ENCODE measurements at regions not wholly inside any gene's neighbourhood (a gene's known extent, or its start where the extent isn't known, plus 50 kb on each side); places are given as distances from the start of the nearest gene placed in this dataset.
A peak's percentile ranks its signal among the peaks of the same experiment; 100 is the strongest.
"Not testable (repeated sequence)": the region's sequence is repeated elsewhere in the genome, so short reads cannot be mapped to it uniquely, and the experiment has no call there.

GRCh38 chr2:113337809-113338208 lies 59.1 kb upstream of the PAX8 start:
- intact Hi-C loops (cut with micrococcal nuclease) = no loop called here
- H3K9me3 Mint-ChIP-seq = no peaks in the 10 kb centered on the region

GRCh38 chr2:113336040-113336439 lies 57.3 kb upstream of the PAX8 start:
- H3K4me1 Mint-ChIP-seq; intact Hi-C loops (cut with micrococcal nuclease); H3K4me3 Mint-ChIP-seq; CTCF ChIA-PET (ENCODE audit: partially characterized antibody); H3K36me3 ChIP-seq (ENCODE audit: insufficient read depth, low read length); H3K36me3 Mint-ChIP-seq; DNase-seq; H3K9me3 Mint-ChIP-seq; H3K27ac ChIP-seq (ENCODE audit: low read depth, low read length); H3K27ac Mint-ChIP-seq; H3K4me3 ChIP-seq (ENCODE audit: low read length in 2 of 2); H3K9me3 ChIP-seq (ENCODE audit: control insufficient read depth in 1 of 2, low read length in 2 of 2); POLR2A ChIA-PET (ENCODE audit: partially characterized antibody); H3K4me1 ChIP-seq (ENCODE audit: insufficient read depth, low read length); H3K27me3 ChIP-seq (ENCODE audit: insufficient read depth, low read length): not testable (repeated sequence)
- peaks cover 13 to 15% of the 10 kb centered on the region in 2 donors for H3K27me3 Mint-ChIP-seq

More at GRCh38 chr2:113337809-113338208, 59.1 kb upstream of the PAX8 start:
- no peaks in the 10 kb centered on the region for H3K27me3 ChIP-seq (ENCODE audit: insufficient read depth, low read length)
- H3K27ac ChIP-seq (ENCODE audit: low read depth, low read length) = no peak overlapping the region
- H3K4me1 Mint-ChIP-seq = peaks cover 0 to 3% (median 0%) of the 10 kb centered on the region in 4 donors
- H3K9me3 ChIP-seq (ENCODE audit: control insufficient read depth in 1 of 2, low read length in 2 of 2) = no peaks in the 10 kb centered on the region
- no peak for DNase-seq
- no peak overlapping the region for H3K4me3 ChIP-seq (ENCODE audit: low read length in 2 of 2)
- no peaks in the 10 kb centered on the region for H3K36me3 ChIP-seq (ENCODE audit: insufficient read depth, low read length)
- no peaks in the 10 kb centered on the region for H3K36me3 Mint-ChIP-seq
- ChIA-PET CTCF (ENCODE audit: partially characterized antibody) (no interaction called here), POLR2A (ENCODE audit: partially characterized antibody) (no interaction called here)
- no peak overlapping the region for H3K27ac Mint-ChIP-seq
- H3K4me1 ChIP-seq (ENCODE audit: insufficient read depth, low read length) = no peaks in the 10 kb centered on the region
- H3K27me3 Mint-ChIP-seq = peaks cover 16% of the 10 kb centered on the region in 2 donors
- no peak overlapping the region for H3K4me3 Mint-ChIP-seq

DNA sequence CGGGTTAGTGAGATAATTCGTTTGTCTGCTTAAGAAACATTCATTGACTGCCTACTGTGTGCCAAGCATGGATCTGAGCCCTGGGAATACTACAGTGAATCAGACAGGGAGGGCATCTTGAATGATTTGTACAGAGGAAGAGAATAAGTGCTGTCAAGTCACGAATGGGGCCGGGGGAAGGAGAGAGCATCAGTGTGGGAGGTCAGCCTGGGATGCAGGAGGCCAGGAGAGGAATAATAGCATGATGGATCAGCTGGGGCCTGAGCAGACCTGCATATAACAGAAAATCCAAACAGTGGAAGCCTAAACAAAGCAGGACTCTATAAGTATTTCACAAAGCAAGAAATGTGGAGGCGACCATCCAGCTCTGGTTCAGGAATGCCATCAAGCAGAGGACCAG lies 55.4 kb upstream of the PAX8 start:
- Histone ChIP-seq H3K4me1 (ENCODE audit: insufficient read depth, low read length) (no peaks in the 10 kb centered on the region), H3K27ac (ENCODE audit: low read depth, low read length) (no peak overlapping the region), H3K36me3 (ENCODE audit: insufficient read depth, low read length) (no peaks in the 10 kb centered on the region), H3K9me3 (ENCODE audit: control insufficient read depth in 1 of 2, low read length in 2 of 2) (no peaks in the 10 kb centered on the region), H3K27me3 (ENCODE audit: insufficient read depth, low read length) (no peaks in the 10 kb centered on the region), H3K4me3 (ENCODE audit: low read length in 2 of 2) (no peak overlapping the region)
- ChIA-PET CTCF (ENCODE audit: partially characterized antibody) (no interaction called here), POLR2A (ENCODE audit: partially characterized antibody) (no interaction called here)
- H3K9me3 Mint-ChIP-seq = peaks cover 0 to 1% (median 0%) of the 10 kb centered on the region in 8 donors
- no peak for DNase-seq
- H3K36me3 Mint-ChIP-seq = no peaks in the 10 kb centered on the region
- no peak overlapping the region for H3K27ac Mint-ChIP-seq
- peaks cover 11 to 15% of the 10 kb centered on the region in 2 donors for H3K27me3 Mint-ChIP-seq
- intact Hi-C loops (cut with micrococcal nuclease) = no loop called here
- no peaks in the 10 kb centered on the region for H3K4me1 Mint-ChIP-seq
- no peak overlapping the region for H3K4me3 Mint-ChIP-seq

DNA sequence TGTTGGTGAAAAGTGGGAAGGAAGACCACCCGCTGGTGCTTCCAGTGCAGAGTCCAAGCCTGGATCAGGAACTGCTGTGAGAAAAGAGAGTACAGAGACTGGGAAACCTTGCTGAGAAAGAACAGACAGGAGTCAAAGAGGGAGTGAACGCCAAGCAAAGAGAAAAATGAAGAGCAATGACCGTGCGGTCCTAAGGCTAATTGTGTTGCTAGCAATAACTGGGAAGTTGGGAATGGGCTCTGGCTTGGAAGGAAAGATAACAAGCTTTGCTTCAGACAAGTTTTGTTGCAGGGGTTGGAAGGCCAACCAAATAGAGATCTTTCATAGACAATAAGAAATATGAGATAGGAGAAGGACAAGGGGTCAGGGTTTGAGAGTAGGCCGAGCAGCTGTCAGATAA lies 55.0 kb upstream of the PAX8 start:
- H3K4me1 Mint-ChIP-seq; H3K4me1 ChIP-seq (ENCODE audit: insufficient read depth, low read length); H3K4me3 Mint-ChIP-seq; H3K27ac ChIP-seq (ENCODE audit: low read depth, low read length); H3K36me3 ChIP-seq (ENCODE audit: insufficient read depth, low read length); POLR2A ChIA-PET (ENCODE audit: partially characterized antibody); H3K27ac Mint-ChIP-seq; H3K9me3 ChIP-seq (ENCODE audit: control insufficient read depth in 1 of 2, low read length in 2 of 2); H3K36me3 Mint-ChIP-seq; DNase-seq; H3K4me3 ChIP-seq (ENCODE audit: low read length in 2 of 2); H3K27me3 ChIP-seq (ENCODE audit: insufficient read depth, low read length); intact Hi-C loops (cut with micrococcal nuclease); CTCF ChIA-PET (ENCODE audit: partially characterized antibody); H3K9me3 Mint-ChIP-seq: not testable (repeated sequence)
- peaks cover 11 to 15% of the 10 kb centered on the region in 2 donors for H3K27me3 Mint-ChIP-seq

DNA sequence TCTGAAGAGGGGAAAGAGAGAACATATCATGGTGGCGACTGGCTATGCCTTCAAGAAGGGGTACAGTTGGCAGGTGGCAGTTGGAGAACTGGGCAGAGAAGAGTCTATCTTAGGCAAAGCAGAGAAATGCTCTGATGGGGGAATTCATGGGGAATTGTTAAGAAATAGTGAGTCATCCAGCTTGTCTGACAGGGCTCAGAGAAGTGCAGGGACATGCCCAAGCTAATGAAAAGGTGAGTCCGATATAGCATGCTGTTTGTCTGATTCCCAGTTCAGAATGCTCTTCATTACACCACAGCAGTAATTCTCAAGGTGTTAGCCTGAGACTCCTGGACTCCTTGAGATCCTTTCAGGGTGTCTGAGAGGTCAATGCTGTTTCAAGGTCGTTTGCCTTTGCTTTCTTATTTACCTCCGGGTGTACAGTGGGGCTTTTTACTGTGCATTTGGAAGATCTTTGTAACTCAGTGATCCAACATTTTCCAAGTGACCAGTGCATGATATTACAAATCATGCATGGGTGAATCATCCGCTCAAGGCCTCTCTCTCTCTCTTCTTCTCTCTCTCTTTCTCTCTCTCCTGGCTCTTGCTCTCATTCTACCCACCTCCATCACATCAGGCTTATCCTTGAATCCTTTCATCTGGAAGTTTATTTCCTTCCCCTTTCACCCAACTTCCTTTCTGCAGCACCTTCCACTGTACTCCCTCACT lies 51.5 kb upstream of the PAX8 start:
- H3K4me1 Mint-ChIP-seq; DNase-seq; H3K27ac ChIP-seq (ENCODE audit: low read depth, low read length); H3K36me3 Mint-ChIP-seq; H3K9me3 ChIP-seq (ENCODE audit: control insufficient read depth in 1 of 2, low read length in 2 of 2); H3K9me3 Mint-ChIP-seq; H3K4me3 ChIP-seq (ENCODE audit: low read length in 2 of 2); H3K27me3 ChIP-seq (ENCODE audit: insufficient read depth, low read length); intact Hi-C loops (cut with micrococcal nuclease); CTCF ChIA-PET (ENCODE audit: partially characterized antibody); POLR2A ChIA-PET (ENCODE audit: partially characterized antibody); H3K27me3 Mint-ChIP-seq; H3K4me3 Mint-ChIP-seq; H3K27ac Mint-ChIP-seq; H3K36me3 ChIP-seq (ENCODE audit: insufficient read depth, low read length); H3K4me1 ChIP-seq (ENCODE audit: insufficient read depth, low read length): not testable (repeated sequence)

GRCh38 chr2:113328973-113329372 lies 50.3 kb upstream of the PAX8 start:
- H3K27ac Mint-ChIP-seq; H3K4me1 ChIP-seq (ENCODE audit: insufficient read depth, low read length); intact Hi-C loops (cut with micrococcal nuclease); H3K36me3 ChIP-seq (ENCODE audit: insufficient read depth, low read length); POLR2A ChIA-PET (ENCODE audit: partially characterized antibody); H3K9me3 Mint-ChIP-seq; DNase-seq; H3K27ac ChIP-seq (ENCODE audit: low read depth, low read length); CTCF ChIA-PET (ENCODE audit: partially characterized antibody); H3K4me3 Mint-ChIP-seq; H3K4me3 ChIP-seq (ENCODE audit: low read length in 2 of 2); H3K36me3 Mint-ChIP-seq; H3K9me3 ChIP-seq (ENCODE audit: control insufficient read depth in 1 of 2, low read length in 2 of 2); H3K27me3 ChIP-seq (ENCODE audit: insufficient read depth, low read length); H3K27me3 Mint-ChIP-seq: not testable (repeated sequence)
- peaks cover 9 to 15% (median 12%) of the 10 kb centered on the region in 4 donors for H3K4me1 Mint-ChIP-seq

GRCh38 chr2:113328572-113328971 lies 49.9 kb upstream of the PAX8 start:
- H3K4me3 ChIP-seq (ENCODE audit: low read length in 2 of 2); H3K36me3 ChIP-seq (ENCODE audit: insufficient read depth, low read length); POLR2A ChIA-PET (ENCODE audit: partially characterized antibody); H3K27ac ChIP-seq (ENCODE audit: low read depth, low read length); H3K27me3 Mint-ChIP-seq; H3K36me3 Mint-ChIP-seq; H3K9me3 Mint-ChIP-seq; intact Hi-C loops (cut with micrococcal nuclease); H3K4me1 ChIP-seq (ENCODE audit: insufficient read depth, low read length); CTCF ChIA-PET (ENCODE audit: partially characterized antibody); DNase-seq; H3K4me3 Mint-ChIP-seq; H3K27me3 ChIP-seq (ENCODE audit: insufficient read depth, low read length); H3K9me3 ChIP-seq (ENCODE audit: control insufficient read depth in 1 of 2, low read length in 2 of 2): not testable (repeated sequence)
- Mint-ChIP-seq H3K27ac (peak overlapping the region in 1 of 7 donors; percentile 1), H3K4me1 (peaks cover 9 to 15% (median 12%) of the 10 kb centered on the region in 4 donors)
